ENCODE measurements at regions not wholly inside any gene's neighbourhood (a gene's known extent, or its start where the extent isn't known, plus 50 kb on each side); places are given as distances from the start of the nearest gene placed in this dataset.

GRCh38 chr2:122864728-122865127 lies 1109.3 kb downstream of the TSN start:
- TF ChIP-seq CTCF (IDR thresholded peaks at IDR 0.05) = no peak
- no peaks in the 10 kb centered on the region for H3K27me3 ChIP-seq (ENCODE audit: control insufficient read depth, insufficient read depth, low read length)
- no peak overlapping the region for H3K27ac ChIP-seq (ENCODE audit: low read length)
- Mint-ChIP-seq H3K27me3 (ENCODE audit: low read depth in 2 of 2) (no peaks in the 10 kb centered on the region), H3K4me1 (peaks cover 0 to 6% of the 10 kb centered on the region in 2 donors), H3K36me3 (no peaks in the 10 kb centered on the region), H3K27ac (no peak overlapping the region), H3K4me3 (no peak overlapping the region), H3K9me3 (peaks cover 7 to 10% of the 10 kb centered on the region in 2 donors)
- no peaks in the 10 kb centered on the region for H3K4me1 ChIP-seq (ENCODE audit: control insufficient read depth, insufficient read depth, low read length)
- DNase-seq (no peak), ATAC-seq (peak in 1 of 3 donors; percentile 55)
- peaks cover 4% of the 10 kb centered on the region for H3K9me3 ChIP-seq (ENCODE audit: control insufficient read depth, insufficient read depth, low read length)
- intact Hi-C loops (cut with micrococcal nuclease) = no loop called here
- H3K36me3 ChIP-seq (ENCODE audit: control insufficient read depth, insufficient read depth, low read length) = no peaks in the 10 kb centered on the region
- WGBS (ENCODE audit: insufficient coverage) = 92% methylated on average over 3 of the region's 3 CpGs
- no peak overlapping the region for H3K4me3 ChIP-seq (ENCODE audit: low read length)

GRCh38 chr2:122866095-122866494 lies 1110.6 kb downstream of the TSN start:
- Histone ChIP-seq H3K9me3 (ENCODE audit: control insufficient read depth, insufficient read depth, low read length) (peaks cover 4% of the 10 kb centered on the region), H3K36me3 (ENCODE audit: control insufficient read depth, insufficient read depth, low read length) (no peaks in the 10 kb centered on the region), H3K4me1 (ENCODE audit: control insufficient read depth, insufficient read depth, low read length) (no peaks in the 10 kb centered on the region), H3K27me3 (ENCODE audit: control insufficient read depth, insufficient read depth, low read length) (no peaks in the 10 kb centered on the region), H3K27ac (ENCODE audit: low read length) (no peak overlapping the region), H3K4me3 (ENCODE audit: low read length) (no peak overlapping the region)
- peaks cover 11 to 16% of the 10 kb centered on the region in 2 donors for H3K9me3 Mint-ChIP-seq
- peaks cover 0 to 6% of the 10 kb centered on the region in 2 donors for H3K4me1 Mint-ChIP-seq
- TF ChIP-seq CTCF (IDR thresholded peaks at IDR 0.05) = no peak
- no peaks in the 10 kb centered on the region for H3K27me3 Mint-ChIP-seq (ENCODE audit: low read depth in 2 of 2)
- H3K36me3 Mint-ChIP-seq = no peaks in the 10 kb centered on the region
- no peak for ATAC-seq
- peak overlapping the region in 1 of 2 donors; percentile 19 for H3K27ac Mint-ChIP-seq
- intact Hi-C loops (cut with micrococcal nuclease) = no loop called here
- H3K4me3 Mint-ChIP-seq = no peak overlapping the region
- DNase-seq = no peak

- H3K27me3 ChIP-seq (ENCODE audit: control insufficient read depth, insufficient read depth, low read length) = no peaks in the 10 kb centered on the region
- H3K9me3 ChIP-seq (ENCODE audit: control insufficient read depth, insufficient read depth, low read length) = peaks cover 4% of the 10 kb centered on the region
- no peaks in the 10 kb centered on the region for H3K4me1 ChIP-seq (ENCODE audit: control insufficient read depth, insufficient read depth, low read length)
- 84% methylated on average over 3 of the region's 3 CpGs for whole genome bisulfite sequencing (ENCODE audit: insufficient coverage)
- peaks cover 0 to 6% of the 10 kb centered on the region in 2 donors for H3K4me1 Mint-ChIP-seq
- no peak overlapping the region for H3K4me3 ChIP-seq (ENCODE audit: low read length)
- H3K27me3 Mint-ChIP-seq (ENCODE audit: low read depth in 2 of 2) = no peaks in the 10 kb centered on the region
- H3K27ac Mint-ChIP-seq = no peak overlapping the region
- H3K27ac ChIP-seq (ENCODE audit: low read length) = no peak overlapping the region
- H3K4me3 Mint-ChIP-seq = no peak overlapping the region
- no peak for ATAC-seq
- DNase-seq = no peak
- peaks cover 11 to 16% of the 10 kb centered on the region in 2 donors for H3K9me3 Mint-ChIP-seq
- no peak for TF ChIP-seq CTCF (IDR thresholded peaks at IDR 0.05)
- no peaks in the 10 kb centered on the region for H3K36me3 ChIP-seq (ENCODE audit: control insufficient read depth, insufficient read depth, low read length)
- intact Hi-C loops (cut with micrococcal nuclease) = no loop called here
- H3K36me3 Mint-ChIP-seq = no peaks in the 10 kb centered on the region
These were observed 1112.5 kb downstream of the TSN start for GRCh38 chr2:122867941-122868340.

GRCh38 chr2:122868646-122869275 lies 1113.3 kb downstream of the TSN start:
- H3K9me3 Mint-ChIP-seq = peaks cover 8 to 12% of the 10 kb centered on the region in 2 donors

More at GRCh38 chr2:122868646-122869275, 1113.3 kb downstream of the TSN start:
- TF ChIP-seq CTCF (IDR thresholded peaks at IDR 0.05) = no peak
- no peaks in the 10 kb centered on the region for H3K27me3 Mint-ChIP-seq (ENCODE audit: low read depth in 2 of 2)
- DNase-seq (no peak), ATAC-seq (no peak)
- WGBS (ENCODE audit: insufficient coverage) = 97% methylated on average over 5 of the region's 6 CpGs
- no peaks in the 10 kb centered on the region for H3K36me3 Mint-ChIP-seq
- Histone ChIP-seq H3K27ac (ENCODE audit: low read length) (no peak overlapping the region), H3K4me3 (ENCODE audit: low read length) (no peak overlapping the region), H3K9me3 (ENCODE audit: control insufficient read depth, insufficient read depth, low read length) (peaks cover 4% of the 10 kb centered on the region), H3K27me3 (ENCODE audit: control insufficient read depth, insufficient read depth, low read length) (no peaks in the 10 kb centered on the region), H3K36me3 (ENCODE audit: control insufficient read depth, insufficient read depth, low read length) (no peaks in the 10 kb centered on the region), H3K4me1 (ENCODE audit: control insufficient read depth, insufficient read depth, low read length) (no peaks in the 10 kb centered on the region)
- no peak overlapping the region for H3K27ac Mint-ChIP-seq
- H3K4me1 Mint-ChIP-seq = peaks cover 0 to 6% of the 10 kb centered on the region in 2 donors
- intact Hi-C loops (cut with micrococcal nuclease) = no loop called here
- no peak overlapping the region for H3K4me3 Mint-ChIP-seq

Data from natural killer cell (primary cell).